GM21390 (cell line): ENCODE measurements at regions not wholly inside any gene's neighbourhood (a gene's known extent, or its start where the extent isn't known, plus 50 kb on each side); places are given as distances from the start of the nearest gene placed in this dataset.
A peak's percentile ranks its signal among the peaks of the same experiment; 100 is the strongest.
"Not testable (repeated sequence)": the region's sequence is repeated elsewhere in the genome, so short reads cannot be mapped to it uniquely, and the experiment has no call there.

Experiments used
- ATAC-seq: cut with Tn5 transposase; IDR thresholded peaks from one replicate; pipeline ENCODE4 v1.9.1; 2021; ENCODE audit not compliant: unreplicated experiment

DNA sequence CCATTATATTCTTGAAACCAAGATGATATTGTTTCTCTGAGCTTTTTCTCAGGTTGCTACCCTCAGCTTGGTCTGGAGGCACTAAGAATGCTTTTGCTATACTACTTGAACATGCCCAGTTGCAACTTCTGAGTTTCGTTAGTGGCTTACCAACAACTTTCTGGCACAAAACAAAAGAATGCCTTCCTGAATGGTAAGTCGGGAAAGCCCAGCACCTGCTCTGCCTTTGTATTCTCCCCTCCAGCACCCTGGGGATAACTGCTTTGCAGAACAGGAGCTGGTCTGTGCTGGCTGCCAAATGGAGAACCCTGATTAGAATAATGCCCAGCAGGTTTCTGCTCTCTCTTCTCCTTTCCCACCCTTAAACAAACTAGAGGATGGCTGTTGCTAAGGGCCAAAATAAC is 149.3 kb downstream of the TGFB2 start:
- no peak for ATAC-seq

DNA sequence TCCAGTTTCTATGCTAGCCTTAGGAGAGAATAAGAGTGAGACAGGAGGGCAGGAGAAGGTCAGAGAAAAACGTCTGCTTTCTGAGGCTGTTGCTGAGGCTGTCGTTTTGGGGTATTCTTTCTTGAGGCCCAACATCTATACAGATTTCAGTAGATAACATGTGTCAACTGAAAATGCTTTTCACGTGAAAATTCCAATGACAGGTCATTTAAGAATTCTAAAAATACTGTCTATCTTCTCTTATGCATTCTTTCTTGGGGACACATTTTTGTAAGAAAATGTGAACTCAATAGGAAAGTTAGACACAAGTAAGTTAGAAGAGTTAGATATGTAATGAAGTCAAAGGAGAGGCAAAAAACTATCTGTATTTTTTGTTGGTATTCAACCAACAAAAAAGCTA is 150.8 kb downstream of the TGFB2 start:
- ATAC-seq, result no peak

DNA sequence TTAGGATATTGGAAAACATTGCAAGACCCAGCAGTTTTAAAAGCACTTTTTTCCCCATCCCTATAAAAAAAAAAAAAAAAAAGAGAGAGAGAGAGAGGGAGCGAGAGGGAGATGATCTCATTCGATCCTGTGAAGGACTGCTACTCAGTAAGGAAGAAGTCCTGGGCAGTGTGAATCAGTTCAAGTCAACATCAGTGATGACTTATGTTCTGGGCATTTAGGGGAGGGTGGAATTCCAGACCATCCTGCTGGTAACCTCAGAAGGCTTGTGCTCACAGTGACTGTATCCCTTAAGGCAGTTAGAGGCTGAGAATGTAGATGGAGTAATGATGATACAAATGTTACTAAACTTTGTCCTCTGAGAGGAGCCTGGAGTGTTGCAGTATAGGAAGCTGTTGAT is 151.4 kb downstream of the TGFB2 start:
- no peak for ATAC-seq

DNA sequence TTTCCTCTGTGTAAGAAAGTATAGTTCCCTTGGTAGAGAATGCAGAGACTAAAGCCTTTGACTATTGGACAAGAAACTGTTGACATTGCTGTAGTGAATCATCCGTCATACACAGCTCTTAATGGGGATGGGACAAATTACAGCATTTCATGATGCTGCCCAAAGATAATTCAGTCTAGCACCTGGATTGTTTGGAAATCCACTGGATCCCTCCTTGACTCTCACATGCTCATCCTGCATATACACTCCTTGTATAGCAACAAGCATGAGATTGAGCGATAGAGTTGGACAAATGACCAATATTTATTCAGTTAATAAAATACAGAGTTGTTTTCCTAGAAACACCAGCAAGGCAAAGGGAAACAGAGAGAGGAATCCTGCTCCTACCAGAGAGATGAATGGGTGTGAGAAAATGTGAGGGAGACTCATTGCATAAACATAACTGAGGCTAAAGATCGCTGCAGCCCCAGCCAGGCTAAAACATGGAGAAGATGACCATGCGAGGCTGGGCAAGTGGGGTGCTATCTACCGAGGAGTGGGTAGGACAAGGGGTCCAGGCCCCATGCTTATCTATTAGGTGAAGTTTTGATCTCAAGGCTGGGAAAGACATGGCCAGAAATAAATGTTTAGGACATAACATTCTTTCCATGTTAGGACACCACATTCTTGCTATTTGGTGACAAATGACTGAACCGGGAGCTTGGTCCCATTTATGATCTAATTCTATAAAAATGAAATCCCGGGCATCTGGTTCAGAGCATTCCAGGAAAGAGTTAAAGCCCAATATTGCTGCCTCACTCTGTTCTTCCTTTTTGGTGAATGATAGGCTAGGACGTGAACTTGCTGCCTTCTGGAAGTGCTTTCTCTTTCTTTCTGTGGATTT is 153.2 kb downstream of the TGFB2 start:
- no peak for ATAC-seq

DNA sequence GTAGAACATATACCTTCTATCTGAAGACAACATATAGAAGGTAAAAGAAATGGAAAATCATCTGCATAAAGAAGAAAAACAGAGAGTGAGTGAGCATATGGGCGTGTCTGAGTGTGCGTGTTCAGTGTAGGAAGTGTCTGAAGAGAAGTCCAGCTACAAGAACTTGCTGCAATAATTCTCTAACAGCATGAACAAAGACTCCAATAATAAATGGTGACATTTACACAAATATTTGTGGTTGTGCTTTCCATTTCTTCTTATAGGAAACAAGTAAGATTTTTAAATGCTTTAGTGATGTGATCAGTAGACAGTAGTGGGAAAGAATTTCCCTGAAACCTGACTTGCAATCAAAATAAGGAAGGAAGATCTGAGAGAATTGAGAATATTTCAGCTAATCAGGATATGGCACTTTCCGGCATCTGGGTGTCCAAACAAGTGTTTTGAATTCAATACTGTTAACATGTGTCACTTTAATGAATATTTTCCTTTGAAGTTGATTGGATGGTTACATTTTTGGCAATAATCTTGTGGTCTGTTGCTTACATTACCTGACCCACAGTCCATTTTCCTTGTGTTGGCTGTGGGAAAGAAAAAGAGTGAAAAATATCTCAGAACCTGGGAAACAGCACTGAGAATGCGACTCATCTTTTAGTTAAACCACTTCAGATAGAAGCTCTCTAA is 154.0 kb downstream of the TGFB2 start:
- no peak for ATAC-seq

DNA sequence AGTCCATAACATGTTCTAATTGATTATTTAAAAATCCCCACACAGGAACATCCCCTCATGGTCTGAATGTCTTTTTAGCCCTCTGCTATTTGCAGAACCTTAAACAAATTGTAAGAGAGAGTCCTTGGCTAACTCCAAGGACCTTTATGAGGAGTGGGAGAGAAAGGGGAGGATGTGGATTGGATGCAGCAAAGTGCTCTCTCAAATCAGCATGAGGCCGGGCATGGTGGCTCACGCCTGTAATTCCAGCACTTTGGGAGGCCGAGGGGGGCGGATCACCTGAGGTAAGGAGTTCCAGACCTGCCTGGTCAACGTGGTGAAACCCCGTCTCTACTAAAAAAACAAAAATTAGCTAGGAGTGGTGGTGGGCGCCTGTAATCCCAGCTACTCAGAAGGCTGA is 154.8 kb downstream of the TGFB2 start:
- ATAC-seq, result no peak

DNA sequence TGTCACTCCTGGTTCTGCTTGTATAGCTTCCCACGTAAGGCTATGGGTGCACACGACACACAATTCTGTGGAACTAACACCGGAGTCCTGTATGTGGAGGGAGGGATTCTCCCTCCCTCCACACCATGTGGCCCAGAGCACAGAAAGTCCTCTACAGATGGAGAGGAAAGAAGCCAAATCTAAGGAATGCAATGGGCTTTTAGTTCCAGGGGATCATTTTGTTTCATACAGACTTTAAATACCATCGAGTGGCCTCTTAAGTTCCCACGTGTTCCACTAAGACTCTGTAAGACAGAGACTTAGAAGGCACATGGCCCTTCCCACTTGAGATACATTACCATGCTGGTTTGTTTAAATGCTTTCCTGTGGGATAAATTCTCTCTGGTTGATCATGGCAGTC is 156.0 kb downstream of the TGFB2 start:
- no peak for ATAC-seq

DNA sequence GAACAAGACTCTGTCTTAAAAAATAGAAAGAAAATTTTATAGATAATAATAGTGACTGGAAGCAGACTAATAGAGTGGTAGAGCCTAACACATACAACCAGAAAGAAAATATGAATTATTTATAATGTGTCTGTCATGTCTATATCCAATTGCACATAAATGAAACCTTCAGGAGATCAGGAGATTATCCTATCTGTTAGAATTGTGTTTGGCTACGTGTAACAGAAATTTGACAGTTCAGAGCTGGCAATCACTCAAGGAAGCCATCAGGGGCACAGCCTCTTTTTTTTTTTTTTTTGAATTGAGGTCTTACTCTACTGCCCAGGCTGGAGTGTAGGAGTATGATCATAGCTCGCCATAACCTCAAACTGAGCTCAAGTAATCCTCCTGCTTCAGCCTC is 157.2 kb downstream of the TGFB2 start:
- ATAC-seq, result no peak

DNA sequence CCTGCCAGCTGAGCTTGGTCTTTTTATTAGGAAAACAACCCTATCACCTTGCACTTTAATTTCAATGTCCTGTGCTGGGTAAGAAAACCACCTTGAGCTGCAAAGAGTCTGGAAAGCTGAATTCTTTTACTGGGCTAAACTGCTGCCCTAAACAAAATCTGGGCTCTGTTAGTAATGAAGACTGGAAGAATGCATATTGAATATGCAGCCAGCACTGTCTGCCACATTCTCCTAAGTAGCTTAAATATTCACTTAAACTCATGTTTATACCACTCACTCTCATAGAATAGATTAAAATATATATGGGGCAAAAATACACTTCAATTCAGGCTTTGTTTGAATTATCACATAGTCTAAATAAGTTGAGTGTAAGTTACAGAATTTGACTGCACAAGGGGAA is 158.0 kb downstream of the TGFB2 start:
- no peak for ATAC-seq

DNA sequence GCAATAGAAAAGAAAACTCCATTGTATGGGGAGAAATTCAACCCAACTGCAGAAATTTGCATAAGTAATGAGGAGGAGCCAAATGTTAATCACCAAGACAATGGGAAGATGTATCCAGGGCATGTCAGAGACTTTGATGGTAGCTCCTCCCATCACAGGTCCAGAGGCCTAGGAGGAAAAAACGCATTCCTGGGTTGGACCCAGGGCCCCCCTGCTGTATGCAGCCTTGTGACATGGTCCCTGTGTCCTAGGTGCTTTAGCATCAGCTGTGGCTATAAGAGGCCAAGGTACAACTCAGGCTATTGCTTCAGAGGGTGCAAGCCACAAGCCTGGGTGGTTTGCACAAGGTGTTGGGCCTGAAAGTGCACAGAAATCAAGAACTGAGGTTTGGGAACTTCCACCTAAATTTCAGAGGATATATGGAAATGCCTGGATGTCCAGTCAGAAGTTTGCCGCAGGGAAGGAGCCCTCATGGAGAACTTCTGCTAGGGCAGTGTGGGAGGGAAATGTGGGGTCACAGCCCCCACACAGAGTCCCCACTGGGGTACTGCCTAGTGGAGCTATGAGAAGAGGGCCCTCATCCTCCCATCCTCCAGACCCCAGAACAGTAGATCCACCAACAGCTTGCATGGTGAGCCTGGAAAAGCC is 162.3 kb downstream of the TGFB2 start:
- ATAC-seq, result no peak

DNA sequence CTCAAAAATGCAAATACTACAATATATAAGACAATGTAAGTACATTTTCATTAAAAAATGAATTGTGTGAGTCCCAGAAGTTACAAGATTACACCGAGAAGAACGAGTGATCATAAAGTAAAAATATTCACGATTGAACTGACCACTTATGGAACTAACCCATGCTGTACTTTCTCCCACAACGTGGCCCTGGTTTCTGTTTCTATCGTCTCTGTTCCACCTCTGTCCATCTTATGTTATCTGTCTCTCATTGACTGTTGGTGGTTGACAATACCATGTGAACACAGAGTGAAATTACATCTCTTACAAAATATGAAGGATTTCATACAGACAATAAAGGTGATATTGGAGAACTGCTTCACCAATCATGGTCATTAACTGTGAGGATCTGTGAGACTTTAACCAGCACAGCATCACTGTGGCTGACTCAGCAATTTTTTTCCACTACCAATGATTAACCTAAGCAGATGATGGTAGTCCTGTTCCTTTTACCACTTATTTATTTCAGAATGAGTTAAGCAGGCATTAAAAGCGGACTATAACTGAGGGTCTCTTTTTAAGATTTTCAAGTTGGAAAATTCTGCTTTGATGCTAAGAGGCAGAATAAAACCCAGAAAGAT is 165.1 kb downstream of the TGFB2 start:
- ATAC-seq, result no peak

DNA sequence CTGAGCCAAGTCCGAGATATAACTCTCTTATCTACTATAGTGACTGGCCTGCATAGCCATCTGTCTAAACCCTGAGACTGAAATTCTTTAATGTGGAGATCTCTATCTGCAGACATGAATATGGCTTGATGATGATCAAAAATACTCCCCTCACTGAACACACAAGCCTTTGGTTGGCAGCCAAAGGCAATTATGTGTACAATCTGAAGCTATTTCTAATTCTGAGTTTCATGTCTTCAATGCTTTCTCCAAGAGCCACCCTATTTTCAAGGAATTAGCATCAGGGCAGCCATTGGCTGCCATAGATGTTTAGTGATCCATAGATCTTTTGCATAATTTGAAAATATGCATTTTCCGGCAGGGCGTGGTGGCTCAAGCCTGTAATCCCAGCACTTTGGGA is 168.2 kb downstream of the TGFB2 start:
- no peak for ATAC-seq

DNA sequence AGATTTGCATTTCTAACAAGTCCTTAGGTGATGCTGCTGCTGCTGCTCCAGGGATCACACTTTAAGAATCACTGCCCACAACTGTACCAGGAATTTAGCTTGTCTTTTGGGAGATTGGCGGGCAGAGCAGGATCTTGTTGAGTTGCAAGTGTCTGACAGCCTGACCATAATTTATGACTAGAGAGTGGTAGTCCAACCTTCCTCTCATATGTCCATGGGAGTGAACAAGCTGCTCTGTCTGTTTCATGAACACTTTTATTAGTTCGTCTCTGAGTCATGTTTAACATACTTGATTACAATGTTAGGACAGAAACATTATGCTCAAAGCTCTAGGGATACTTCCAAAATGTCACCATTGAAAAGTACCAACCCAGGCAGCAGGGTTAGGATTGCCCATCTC is 169.6 kb downstream of the TGFB2 start:
- no peak for ATAC-seq

DNA sequence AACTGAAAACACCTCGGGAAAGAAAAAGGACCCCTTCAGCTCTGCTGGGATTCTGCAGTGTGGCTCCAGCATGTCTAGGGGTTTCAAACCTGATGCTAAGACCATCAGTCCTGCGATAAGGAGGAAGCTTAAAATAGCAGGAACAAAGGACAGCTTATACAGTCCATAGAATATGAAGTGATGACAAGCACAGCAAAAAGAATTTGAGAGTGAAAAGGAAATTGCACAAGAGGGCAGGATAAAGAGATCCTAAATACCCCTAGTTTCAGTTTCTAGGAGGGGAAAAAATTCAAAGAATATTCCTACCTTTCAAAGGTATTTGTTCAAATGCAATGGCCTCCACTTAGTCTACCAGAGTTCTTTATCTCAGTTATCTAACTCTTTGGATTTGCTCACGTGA is 171.4 kb downstream of the TGFB2 start:
- ATAC-seq, result no peak

DNA sequence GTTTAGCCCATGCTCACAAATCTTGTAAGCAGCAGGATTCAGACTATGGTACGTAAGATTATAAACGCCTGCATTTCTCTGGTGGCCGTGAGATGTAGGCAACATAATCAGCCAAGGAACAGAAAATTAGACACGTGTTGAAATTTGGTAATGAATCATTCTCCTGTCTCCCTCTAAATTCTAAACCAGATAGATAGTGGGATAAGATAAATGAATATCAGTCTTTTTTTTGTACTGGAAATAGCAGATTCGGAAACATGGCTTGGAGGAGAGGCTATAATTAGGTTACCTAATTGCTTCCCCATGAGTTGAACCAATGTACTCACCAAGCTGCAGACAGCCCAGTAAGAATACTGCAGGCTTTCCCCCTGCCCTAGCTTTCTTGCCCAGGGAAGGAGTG is 172.3 kb downstream of the TGFB2 start:
- ATAC-seq, result no peak

DNA sequence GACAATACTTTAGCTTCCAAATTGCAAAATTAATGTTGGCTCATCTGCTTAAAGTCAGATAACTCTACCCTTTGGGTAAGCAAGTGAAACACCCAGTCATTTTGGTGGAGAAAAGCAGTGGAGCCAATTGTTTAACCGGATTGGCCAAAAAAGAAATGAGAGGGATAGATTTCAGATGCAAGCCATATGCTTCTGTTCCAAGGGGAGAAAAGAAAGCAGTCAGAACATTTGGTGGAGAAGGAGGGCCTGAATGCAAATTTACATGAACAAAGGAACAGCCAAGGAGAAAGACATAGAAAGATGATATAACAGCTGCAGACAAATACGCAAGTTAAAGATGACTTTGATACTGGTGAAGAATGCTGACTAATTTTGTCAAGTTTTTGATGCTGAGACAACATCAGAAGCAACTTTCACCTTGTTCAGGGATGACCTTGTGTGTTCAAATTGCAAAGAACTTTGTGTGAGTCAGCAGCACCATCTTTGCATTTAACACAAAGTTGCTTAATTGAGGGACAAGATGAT is 173.1 kb downstream of the TGFB2 start:
- ATAC-seq, result no peak

DNA sequence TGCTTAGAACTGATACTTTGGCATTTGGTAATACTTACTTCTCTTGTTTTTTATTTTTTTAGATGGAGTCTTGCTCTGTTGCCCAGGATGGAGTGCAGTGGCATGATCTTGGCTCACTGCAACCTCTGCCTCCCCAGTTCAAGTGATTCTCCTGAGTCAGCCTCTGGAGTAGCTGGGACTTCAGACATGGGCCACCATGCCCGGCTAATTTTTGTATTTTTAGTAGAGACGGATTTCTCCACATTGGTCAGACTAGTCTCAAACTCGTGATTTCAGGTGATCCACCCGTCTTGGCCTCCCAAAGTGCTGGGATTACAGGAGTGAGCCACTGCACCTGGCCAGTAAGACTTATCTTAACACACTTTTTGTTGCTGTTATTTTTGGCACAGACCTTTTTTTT is 175.5 kb downstream of the TGFB2 start:
- ATAC-seq, result not testable (repeated sequence)

DNA sequence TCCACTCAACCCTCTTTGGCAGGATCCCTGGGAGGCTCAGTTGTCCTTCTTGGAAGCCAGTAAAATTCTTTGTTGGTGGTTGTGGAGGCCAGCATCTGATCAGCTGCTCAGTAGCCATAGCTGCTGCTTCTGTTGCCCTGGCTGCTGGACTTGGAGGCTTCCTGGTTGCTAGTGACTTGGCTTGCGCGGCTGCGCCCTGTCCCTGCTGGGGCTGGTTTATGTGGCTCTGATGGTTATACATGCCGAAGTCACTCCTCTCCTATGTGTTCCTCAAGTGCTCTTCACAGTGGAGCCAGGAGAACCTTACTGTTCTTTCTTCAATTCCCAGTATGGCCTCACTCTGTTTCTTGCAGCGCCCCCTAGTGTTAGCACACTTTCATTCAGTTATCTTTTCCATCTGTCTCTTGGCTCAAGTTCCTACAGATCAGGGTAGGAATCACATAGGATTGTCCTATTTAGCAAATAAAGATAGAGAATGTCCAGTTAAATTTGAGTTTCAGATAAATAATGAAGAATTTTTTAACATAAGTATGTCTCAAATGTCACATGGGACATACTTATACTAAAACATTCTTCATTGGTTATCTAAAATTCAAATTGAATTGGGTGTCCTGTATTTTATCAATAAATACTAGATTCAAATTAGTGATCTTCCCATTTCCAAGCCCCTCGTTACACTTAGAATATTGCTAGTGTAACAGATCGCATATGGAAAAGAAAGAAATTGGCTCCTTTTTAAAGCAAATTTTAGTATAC is 176.5 kb downstream of the TGFB2 start:
- peak; percentile 80 for ATAC-seq

DNA sequence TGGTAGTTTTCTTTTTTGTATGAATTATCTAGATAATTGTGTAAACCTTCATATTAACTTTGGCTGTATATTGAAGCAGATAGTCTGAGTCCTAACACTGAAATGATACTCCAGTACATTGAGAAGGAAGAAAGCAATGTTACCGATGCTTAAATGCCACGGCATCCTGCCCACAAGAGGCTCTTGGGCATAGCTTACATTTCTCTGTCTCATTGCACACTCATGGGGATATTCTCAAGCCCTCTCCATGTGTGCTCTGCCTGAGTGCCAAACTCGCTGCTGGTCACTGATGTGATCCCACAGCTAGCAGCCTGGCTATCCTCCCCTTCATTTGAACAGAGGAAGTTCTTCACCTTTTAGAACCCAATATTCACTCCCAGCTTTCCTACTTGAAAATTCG is 179.4 kb downstream of the TGFB2 start:
- no peak for ATAC-seq

DNA sequence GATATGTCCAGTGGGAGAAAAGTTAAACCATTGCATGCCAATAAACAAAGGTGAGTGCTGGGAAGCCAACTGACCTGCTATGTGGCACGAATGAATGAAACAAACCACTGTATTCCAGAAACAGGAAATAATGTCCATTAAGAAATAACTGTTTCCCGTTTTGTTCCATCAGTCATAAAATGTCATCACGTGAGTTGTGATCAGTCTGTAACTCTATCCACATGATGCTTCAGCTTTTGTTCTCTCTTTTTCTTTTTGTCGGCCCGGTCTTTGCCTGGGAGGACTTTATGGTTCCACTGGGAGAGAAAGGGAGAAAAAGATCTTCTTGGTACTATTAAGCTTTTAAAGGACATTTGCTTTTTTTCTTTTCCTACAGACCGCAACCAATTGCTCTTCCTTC is 179.9 kb downstream of the TGFB2 start:
- no peak for ATAC-seq
